Pons (tissue), 1 donor: ENCODE measurements at regions not wholly inside any gene's neighbourhood (a gene's known extent, or its start where the extent isn't known, plus 50 kb on each side); places are given as distances from the start of the nearest gene placed in this dataset.

Source experiments
- DNase-seq: peaks from one replicate; pipeline ENCODE4 v3.0.0-alpha.2; 2016; ENCODE audit warnings: low spot score

- DNase-seq, result no peak
These were observed 92.3 kb downstream of the GC start for GRCh38 chr4:71691416-71692073.

GRCh38 chr4:71689822-71690221, 94.1 kb downstream of the GC start:
- no peak for DNase-seq

- no peak for DNase-seq
These were observed 96.8 kb downstream of the GC start for GRCh38 chr4:71687056-71687455.

DNA sequence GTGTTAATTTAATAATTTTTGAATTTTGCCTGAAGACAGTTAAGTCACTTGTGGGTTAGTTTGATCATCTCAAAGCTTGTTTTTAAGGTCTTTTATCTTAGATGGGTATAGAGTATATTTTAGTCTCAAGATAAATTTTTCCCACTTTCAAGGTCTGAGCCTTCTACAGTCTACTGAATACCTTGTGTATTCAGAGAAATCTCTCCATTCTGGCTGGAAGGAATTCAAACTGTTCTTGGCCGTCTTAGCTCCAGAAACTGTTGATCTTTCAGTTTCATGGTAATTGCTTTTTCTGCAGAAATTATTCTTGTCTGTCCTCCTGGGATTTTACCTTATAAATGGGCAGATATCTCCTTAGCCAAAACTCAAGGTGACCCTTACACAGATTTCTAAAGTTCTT, 97.9 kb downstream of the GC start:
- no peak for DNase-seq

- no peak for DNase-seq
These were observed 100.6 kb downstream of the GC start for GRCh38 chr4:71683309-71683708.

DNA sequence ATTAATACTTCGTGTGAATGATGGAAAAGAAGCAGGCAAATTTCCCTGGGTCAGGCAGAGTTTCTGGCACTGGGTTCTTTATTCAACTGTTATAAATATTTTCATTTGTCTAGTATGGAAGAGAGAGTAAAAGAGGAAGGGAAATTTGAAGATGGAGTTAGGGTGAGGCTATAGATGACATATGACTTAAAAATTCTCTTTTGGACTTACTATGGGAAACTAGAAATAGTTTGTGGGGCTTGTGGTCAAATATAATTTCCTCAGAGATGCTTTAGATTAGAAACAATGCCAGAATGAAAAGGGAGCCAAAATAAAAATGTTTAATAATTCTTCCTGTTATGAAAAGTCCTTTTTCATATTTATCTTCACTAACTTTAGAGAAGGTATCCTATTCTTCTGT, 103.2 kb downstream of the GC start:
- no peak for DNase-seq

DNA sequence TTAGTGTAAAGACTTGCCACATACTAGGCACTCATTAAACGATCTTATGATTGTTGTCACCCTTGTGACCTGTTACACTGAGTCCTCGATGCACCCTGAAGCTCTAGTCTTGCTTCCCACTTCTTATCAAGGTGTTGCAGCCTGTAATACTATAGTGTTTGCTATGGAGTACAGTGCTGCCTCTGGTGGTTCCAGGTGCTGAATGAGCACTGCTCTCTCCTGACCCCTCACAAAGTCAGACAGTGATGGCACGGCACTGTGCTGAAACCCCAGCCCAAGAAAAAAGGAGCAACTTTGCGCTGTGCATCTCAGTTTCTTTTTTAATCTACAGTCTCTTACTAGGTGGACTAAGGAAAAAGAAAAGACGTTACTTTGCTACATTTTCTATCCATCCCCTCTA, 106.3 kb downstream of the GC start:
- DNase-seq, result no peak

DNA sequence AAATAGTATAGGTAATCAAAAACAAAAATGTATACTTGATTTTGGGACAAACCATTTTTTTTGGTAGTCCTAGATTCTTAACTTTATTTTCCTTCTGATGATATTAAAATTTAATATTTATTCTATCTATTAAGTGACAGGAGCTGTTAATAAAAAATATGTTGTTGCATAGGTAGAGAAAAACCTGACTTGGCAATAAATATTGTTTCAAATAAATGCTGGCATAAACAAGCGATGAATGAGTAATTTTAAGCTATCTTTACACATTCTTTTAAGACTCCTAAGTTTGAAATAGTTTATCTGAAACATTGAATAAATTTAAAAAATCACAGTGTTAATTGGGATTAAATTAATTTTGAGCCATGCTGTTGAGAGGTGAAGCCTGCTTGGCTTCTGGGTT, 114.6 kb downstream of the GC start:
- DNase-seq, result no peak

GRCh38 chr4:71665358-71665757, 118.5 kb downstream of the GC start:
- DNase-seq, result no peak

DNA sequence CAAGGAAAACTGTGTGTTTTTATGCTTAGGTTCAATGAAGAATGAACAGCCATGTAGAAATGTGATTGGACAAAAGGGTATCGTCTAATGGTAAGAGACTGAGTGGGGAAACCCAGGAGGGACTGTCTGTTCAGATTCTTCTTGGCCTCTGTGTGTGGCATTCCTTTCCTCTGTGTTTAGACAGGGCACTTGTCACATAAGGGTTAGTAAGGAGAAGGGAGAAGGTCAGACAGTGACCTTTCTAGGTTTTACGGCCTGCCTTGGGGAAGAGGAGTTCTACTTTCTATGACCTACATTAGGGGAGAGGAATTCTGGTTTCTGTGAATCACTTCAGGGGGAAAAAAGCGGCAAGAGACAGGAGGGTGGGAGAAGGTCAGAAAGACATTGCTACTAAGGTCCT, 119.5 kb downstream of the GC start:
- DNase-seq, result no peak

- no peak for DNase-seq
These were observed 120.1 kb downstream of the GC start for GRCh38 chr4:71663780-71664179.

GRCh38 chr4:71659979-71660378, 123.9 kb downstream of the GC start:
- no peak for DNase-seq

GRCh38 chr4:71648923-71649322, 135.0 kb downstream of the GC start:
- no peak for DNase-seq

- no peak for DNase-seq
These were observed 135.4 kb downstream of the GC start for GRCh38 chr4:71648448-71648847.

DNA sequence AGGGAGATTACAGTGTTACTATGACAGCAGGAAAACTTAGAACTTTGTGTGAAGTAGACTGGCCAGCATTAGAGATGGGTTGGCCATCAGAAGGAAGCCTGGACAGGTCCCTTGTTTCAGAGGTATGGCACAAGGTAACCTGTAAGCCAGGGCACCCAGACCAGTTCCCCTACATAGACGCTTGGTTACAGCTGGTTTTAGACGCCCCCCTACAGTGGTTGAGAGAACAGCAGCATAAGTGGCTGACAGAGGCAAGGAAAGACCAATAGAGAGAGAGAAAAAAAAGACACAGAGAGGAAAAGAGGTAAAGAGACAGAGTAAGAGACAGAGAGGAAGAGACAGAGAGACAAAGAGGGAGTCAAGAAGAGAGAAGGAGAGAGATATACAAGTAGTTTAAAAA, 144.5 kb downstream of the GC start:
- DNase-seq, result no peak

GRCh38 chr4:71635139-71635748, 148.6 kb downstream of the GC start:
- DNase-seq, result peak; percentile 40

DNA sequence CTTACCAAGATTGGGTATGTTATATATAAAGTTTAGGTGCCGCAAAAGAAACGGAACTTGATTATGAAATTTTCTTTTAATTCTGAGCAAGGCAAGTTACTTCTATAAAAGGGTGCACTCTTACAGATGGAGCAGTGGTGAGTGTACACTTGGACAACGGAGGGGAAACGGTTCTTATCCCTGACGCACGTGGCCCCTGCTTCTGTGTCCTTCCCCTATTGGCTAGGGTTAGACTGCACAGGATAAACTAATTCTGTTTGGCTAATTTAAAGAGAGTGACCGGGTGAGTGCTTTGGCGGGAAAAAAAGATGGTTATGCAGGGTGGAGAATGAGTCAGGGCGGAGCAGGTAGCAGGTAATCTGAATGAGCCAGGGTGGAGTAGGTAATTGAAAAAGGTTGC, 149.5 kb downstream of the GC start:
- DNase-seq, result no peak

DNA sequence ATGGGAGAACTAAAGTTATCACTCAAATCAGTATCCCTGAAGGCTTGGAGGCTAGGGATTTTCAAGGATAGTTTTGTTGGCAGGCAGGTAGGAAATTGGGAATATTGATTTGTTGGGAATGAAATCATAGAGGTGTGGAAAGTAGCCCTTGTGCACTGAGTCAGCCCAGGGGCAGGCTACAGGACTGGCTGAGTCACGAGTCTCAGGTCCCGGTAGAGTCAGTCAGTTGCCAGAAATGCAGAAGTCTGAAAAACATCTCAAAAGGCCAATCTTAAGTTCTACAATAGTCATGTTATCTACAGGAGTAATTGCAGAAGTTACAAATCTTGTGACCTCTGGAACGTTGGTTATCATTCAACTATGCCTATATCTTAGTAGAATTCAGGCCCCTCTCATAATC, 153.1 kb downstream of the GC start:
- DNase-seq, result no peak

DNA sequence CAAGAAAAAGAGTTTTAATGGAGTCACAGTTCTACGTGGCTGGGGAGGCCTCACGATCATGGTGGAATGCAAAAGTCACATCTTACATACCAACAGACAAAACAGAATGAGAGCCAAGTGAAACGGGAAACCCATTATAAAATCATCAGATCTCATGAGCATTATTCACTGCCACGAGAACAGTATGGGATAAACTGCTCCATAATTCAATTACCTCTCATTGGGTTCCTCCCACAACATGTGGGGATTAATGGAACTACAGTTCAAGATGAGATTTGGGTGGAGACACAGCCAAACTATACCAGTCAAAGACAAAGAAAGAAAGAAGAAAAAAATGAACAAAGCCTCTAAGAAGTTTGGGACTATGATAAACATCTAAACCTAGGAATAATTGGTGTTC, 158.9 kb downstream of the GC start:
- no peak for DNase-seq
